ENCODE measurements at regions not wholly inside any gene's neighbourhood (a gene's known extent, or its start where the extent isn't known, plus 50 kb on each side); places are given as distances from the start of the nearest gene placed in this dataset.
A peak's percentile ranks its signal among the peaks of the same experiment; 100 is the strongest.
"Not testable (repeated sequence)": the region's sequence is repeated elsewhere in the genome, so short reads cannot be mapped to it uniquely, and the experiment has no call there.

DNA sequence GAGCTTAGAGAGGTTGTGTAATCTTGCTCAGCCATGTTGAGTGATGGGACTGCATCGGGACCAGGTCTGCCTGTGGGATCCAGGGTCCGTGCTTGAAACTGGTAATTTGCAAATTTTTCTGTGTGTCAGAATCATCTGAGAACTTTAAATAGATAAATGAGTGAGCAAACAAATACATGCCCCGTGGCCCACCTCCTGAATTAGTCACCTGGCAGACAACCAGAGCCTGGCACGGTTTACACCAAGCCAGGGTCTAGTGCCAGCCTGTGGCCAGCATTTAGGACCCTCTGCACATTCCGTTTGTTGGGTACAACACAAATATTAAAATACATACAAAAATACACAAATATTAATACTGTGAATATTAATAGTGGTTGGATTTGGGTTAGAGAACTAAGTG lies 90.6 kb upstream of the STOX2 start:
- no peak for DNase-seq (ENCODE audit: low spot score)

DNA sequence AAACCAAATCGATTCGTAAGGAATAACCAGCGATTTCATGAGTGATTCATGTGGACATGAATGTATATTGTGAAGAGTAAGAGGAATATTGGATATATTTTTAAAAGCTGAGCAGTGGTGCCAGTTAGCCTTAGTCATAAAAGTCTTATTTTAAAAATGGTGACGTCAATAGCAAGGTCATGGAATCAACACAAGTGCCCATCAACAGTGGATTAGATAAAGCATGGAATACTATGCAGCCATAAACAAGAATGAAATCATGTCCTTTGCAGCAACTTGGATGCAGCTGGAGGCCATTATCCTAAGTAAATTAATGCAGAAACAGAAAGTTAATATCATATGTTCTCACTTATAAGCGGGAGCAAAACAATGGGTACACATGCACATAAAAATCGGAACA lies 89.0 kb upstream of the STOX2 start:
- no peak for DNase-seq (ENCODE audit: low spot score)

DNA sequence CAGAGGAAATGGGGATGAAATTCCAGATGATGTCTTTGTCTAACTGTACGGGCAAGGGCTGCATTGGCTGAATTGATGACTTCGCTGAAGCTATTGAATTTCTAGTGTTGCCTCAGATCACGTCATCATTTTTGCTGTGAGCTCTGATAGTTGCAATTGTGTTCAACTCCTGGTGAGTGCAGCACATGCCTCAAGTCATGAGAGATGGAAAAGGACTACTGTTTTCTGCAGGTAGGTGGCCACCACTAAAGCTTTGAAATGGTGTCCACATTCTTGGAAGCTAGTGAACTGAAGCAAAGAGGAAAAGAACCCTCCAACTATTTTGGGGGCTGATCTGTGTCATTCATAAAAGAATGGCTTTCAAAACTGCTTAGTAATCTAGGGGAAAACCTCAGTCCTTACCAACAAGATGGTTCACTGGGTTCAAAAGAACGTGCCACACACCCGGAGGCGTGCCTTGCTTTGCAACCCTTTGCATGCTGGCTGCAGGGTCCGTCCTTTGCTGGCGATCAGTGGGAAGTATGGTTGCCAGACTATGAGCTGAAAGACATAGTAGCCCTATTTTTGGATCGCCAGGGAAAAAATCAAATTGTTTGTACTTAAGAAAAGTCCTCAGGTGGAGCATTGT lies 88.1 kb upstream of the STOX2 start:
- no peak for DNase-seq (ENCODE audit: low spot score)

- not testable (repeated sequence) for DNase-seq (ENCODE audit: low spot score)
Measured at GRCh38 chr4:183818591-183818990, 86.5 kb upstream of the STOX2 start.

GRCh38 chr4:183821076-183821853 lies 83.8 kb upstream of the STOX2 start:
- no peak for DNase-seq (ENCODE audit: low spot score)

DNA sequence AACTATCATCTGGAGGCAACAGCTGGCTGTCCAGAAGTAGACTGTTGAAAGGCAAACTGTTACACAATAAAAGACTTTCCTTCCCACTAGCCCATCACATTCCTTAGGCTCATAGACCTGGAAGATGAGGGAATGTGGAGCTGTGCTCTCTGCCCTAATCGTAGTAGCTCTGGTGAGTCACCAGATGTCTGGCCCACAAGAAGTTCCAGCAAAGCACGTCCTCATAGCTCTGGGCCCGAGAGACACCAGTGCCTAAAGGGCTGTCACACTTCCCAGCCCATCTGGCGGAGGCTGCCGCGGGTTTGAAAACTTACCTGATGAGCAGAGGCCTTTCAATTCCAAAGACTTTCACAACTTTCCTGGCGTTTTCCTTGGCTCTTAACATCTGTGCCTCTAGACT lies 81.7 kb upstream of the STOX2 start:
- no peak for DNase-seq (ENCODE audit: low spot score)

GRCh38 chr4:183825346-183825745 lies 79.8 kb upstream of the STOX2 start:
- DNase-seq (ENCODE audit: low spot score) = no peak

- DNase-seq (ENCODE audit: low spot score) = no peak
Measured at GRCh38 chr4:183826461-183826860, 78.6 kb upstream of the STOX2 start.

- no peak for DNase-seq (ENCODE audit: low spot score)
Measured at GRCh38 chr4:183828125-183828524, 77.0 kb upstream of the STOX2 start.

- DNase-seq (ENCODE audit: low spot score) = no peak
Measured at GRCh38 chr4:183828839-183829238, 76.3 kb upstream of the STOX2 start.

DNA sequence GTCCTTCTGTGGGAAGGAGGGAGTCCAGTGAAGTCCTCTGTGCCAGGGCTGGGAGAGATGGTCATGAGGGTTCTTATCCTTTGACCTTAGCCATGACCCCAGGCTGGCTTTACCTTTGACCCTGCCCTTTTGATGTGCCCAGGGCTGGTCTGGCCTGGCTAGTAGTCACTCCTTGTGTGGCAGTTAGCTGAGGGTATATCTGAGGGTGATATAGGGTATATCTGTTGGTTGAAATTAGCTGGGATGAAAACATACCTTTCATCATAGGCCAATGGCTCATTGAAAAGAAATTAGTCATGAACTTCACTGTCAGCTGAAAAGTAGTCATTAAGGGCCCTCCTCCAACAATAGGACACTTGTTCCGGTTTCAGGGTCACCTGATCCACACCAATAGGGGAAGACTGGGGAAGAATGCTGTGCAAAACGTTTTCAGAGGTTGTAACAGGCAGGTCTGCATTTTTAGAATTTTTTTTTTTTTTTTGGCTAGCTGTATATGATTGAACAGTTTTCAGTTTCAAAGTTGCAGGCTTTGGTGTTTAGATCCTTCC lies 74.6 kb upstream of the STOX2 start:
- no peak for DNase-seq (ENCODE audit: low spot score)

DNA sequence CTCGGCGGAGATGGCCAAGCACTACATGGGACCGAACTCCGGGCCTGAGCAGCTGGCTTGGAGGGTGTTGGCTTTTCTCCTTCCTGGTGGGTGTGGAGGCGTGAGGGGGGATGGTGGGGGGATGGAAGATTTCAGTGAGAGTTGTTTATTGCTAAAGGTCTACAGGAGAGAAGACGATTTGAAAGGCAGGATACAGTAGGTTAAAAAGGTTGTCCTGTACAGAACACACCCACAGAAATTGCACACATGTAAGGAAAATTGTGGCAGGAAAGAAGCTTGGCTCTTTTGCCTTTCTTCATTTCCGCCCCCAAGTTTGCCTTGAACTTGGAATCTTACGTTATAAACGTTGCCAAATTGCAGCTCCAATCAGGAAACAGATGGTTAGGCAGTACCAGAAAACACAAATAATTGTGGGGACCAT lies 74.1 kb upstream of the STOX2 start:
- no peak for DNase-seq (ENCODE audit: low spot score)

- no peak for DNase-seq (ENCODE audit: low spot score)
Measured at GRCh38 chr4:183831683-183832082, 73.4 kb upstream of the STOX2 start.

DNA sequence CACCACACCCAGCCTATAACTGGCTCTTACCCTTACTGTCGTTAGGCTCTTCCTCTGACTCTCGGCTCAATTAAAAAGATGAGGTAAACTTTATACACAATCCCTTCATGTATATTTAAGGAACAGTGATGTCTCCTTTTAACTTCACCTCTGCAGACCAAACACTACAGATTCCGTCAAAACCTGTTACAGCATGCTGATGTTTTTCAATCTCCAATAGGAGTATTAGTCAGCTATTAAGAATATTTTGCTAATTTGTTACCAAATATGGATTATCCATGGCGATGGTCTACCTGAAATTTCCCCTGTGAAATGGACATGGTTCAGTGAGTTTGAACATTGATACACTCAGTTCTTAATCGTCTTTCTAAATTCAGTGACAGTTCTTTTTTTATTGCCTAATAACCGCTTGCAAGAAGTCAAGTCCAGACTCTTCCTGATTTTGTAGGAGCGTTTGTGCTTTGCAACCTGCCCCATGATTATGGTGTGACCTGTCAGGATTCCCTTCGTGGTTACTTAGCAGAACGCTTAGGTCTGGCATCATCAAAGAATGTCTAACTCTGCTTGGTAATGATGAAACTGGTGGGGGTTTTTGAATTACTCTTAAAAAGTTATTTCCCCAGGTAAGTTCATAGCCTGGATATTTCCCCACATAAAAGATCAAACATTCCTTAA lies 72.2 kb upstream of the STOX2 start:
- DNase-seq (ENCODE audit: low spot score) = no peak

GRCh38 chr4:183834252-183834651 lies 70.9 kb upstream of the STOX2 start:
- no peak for DNase-seq (ENCODE audit: low spot score)

DNA sequence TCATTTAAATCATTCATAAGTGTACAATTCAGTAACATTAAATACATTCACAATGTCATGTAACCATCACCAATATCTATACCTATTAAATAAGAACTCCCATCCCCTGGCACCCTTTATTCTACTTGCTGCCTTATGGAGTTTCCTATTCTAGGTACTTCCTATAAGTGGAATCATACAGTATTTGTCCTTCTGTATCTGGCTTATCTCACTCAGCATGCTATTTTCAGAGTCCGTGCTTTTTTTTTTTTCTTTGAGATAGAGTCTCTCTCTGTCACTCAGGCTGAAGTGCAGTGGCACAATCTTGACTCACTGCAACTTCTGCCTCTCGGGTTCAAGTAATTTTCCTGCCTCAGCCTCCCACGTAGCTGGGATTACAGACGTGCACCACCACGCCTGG lies 67.9 kb upstream of the STOX2 start:
- no peak for DNase-seq (ENCODE audit: low spot score)

DNA sequence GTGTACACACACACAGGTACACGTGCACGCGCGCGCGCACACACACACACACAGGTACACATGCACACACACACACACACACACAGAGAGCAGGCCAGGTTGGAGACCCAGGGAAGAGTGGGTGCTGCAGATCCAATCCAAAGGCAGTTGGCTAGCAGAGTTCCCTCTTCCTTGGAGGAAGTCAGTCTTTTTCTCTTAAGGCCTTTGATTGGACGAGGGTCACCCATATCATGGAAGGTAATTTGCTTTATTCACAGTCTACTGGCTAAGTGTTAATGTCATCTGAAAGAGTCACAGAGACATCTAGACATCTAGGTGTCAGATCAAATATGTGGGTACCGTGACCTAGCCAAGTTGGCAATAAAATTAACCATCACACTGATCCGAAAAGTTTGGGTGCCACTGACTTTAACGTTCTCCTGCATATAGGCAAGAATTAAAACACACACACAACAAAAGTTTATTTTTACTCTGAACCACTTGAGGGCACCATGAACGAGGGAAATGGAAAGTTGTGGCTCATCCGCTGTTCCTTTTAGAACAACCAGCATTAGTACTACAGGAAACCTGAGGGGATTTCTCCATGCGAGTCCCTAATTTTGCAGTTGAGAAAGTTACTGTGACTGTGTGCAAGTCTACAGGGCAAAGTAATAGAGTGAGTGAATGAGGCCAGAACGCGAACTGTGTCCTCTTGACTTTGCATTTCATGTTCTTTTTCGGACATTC lies 66.0 kb upstream of the STOX2 start:
- DNase-seq (ENCODE audit: low spot score) = peak; percentile 14

DNA sequence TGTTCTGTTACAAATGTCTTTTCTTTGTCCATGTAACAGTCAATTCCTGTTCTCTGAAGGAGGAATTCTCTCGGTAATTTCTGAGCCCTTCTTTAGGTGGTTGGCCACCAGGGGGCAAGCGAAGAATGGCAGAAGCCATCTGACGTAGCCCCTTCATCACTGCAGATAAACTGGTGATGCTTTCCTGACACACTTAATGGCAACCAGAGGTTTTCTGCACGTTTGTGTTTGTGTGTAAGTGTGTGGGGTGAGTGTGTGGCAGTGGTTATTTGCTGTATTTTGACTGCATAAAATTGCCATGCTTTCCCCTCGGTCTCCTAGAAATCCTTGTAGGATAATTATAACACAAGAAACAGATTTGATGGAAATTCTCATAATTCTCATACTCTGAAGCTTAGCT lies 64.8 kb upstream of the STOX2 start:
- DNase-seq (ENCODE audit: low spot score) = peak; percentile 68

DNA sequence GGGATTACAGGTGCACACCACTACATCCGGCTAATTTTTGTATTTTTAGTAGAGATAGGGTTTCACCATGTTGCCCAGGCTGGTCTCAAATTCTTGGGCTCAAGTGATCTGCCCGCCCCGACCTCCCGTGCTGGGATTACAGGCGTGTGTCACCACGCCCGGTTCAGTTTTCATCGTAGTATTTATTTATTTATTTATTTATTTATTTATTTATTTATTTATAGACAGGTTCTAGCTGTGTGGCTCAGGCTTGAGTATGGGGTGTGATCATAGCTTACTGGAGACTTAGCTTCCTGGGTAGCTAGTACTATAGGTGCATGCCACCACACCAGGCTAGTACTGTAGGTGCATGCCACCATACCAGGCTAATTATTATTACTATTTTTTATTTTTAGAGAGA lies 64.1 kb upstream of the STOX2 start:
- no peak for DNase-seq (ENCODE audit: low spot score)

GRCh38 chr4:183842129-183842528 lies 63.0 kb upstream of the STOX2 start:
- no peak for DNase-seq (ENCODE audit: low spot score)

DNA sequence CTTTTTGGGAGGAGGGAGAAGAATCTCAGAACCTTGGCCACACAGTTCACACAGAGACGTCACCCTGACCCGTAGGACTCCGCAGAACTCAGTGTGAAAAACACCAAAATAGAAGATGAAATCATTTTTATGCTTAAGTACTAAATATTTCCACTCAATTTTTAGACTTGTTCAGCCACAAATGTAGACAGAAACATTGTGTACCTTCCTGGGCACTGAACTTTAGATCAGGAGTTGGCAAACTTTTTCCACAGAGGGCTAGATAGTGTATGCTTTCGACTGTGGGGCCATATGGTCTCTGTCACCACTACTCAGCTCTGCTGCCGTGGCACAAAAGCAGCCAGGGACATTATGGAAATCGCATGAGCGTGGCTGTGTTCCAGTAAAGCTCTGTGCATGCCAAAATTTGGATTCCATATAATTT lies 61.8 kb upstream of the STOX2 start:
- no peak for DNase-seq (ENCODE audit: low spot score)

GRCh38 chr4:183846951-183847350 lies 58.2 kb upstream of the STOX2 start:
- no peak for DNase-seq (ENCODE audit: low spot score)

All from HT-29 (cell line).